Peyer's patch (tissue), 4 donors: ENCODE measurements at regions not wholly inside any gene's neighbourhood (a gene's known extent, or its start where the extent isn't known, plus 50 kb on each side); places are given as distances from the start of the nearest gene placed in this dataset.

Experiments
- POLR2A ChIP-seq, 2 donors: fragments of 450-650 bp; IDR thresholded peaks; one replicate each; pipeline ENCODE4 v1.5.1; 2017; ENCODE audit warnings: antibody characterized with exemption in 2 of 2, mild to moderate bottlenecking in 2 of 2, moderate library complexity in 2 of 2
- TF ChIP-seq, protein P1 (sequence below), 6 experiments: fragments of 450-650 bp in 4 of 6; fragments of 200-600 bp in 2 of 6; sonication (generic) in 1 of 6; IDR thresholded peaks; one replicate each; pipeline ENCODE4 v1.5.1; 2017 to 2019; ENCODE audit warnings: antibody characterized with exemption in 6 of 6, mild to moderate bottlenecking in 3 of 6, moderate library complexity in 1 of 6

- no peak for TF ChIP-seq POLR2A (IDR thresholded peaks at IDR 0.05)
- TF ChIP-seq, protein P1, sequence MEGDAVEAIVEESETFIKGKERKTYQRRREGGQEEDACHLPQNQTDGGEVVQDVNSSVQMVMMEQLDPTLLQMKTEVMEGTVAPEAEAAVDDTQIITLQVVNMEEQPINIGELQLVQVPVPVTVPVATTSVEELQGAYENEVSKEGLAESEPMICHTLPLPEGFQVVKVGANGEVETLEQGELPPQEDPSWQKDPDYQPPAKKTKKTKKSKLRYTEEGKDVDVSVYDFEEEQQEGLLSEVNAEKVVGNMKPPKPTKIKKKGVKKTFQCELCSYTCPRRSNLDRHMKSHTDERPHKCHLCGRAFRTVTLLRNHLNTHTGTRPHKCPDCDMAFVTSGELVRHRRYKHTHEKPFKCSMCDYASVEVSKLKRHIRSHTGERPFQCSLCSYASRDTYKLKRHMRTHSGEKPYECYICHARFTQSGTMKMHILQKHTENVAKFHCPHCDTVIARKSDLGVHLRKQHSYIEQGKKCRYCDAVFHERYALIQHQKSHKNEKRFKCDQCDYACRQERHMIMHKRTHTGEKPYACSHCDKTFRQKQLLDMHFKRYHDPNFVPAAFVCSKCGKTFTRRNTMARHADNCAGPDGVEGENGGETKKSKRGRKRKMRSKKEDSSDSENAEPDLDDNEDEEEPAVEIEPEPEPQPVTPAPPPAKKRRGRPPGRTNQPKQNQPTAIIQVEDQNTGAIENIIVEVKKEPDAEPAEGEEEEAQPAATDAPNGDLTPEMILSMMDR (IDR thresholded peaks at IDR 0.05), result no peak
These were observed 105.6 kb downstream of the GPAM start for GRCh38 chr10:112078003-112078402.
